Stomach (tissue), 4 donors: ENCODE measurements at regions not wholly inside any gene's neighbourhood (a gene's known extent, or its start where the extent isn't known, plus 50 kb on each side); places are given as distances from the start of the nearest gene placed in this dataset.

Source experiments
- CTCF ChIP-seq, 7 experiments: fragments of 450-650 bp in 4 of 7; fragments of 200-600 bp in 3 of 7; sonication (generic) in 3 of 7; IDR thresholded peaks; one replicate each; pipeline ENCODE4 v1.5.1; 2016 to 2019; ENCODE audit warnings: antibody characterized with exemption in 7 of 7, control low read depth in 2 of 7, mild to moderate bottlenecking in 1 of 7
- POLR2A ChIP-seq, 4 donors: fragments of 450-650 bp; IDR thresholded peaks; one replicate each; pipeline ENCODE4 v1.6.1; 2016; ENCODE audit warnings: antibody characterized with exemption in 4 of 4, control low read depth in 2 of 4, mild to moderate bottlenecking in 1 of 4, moderate library complexity in 1 of 4
- POLR2AphosphoS5 ChIP-seq, 3 donors: sonication (generic); formaldehyde crosslinking; IDR thresholded peaks; one replicate each; pipeline ENCODE4 v1.6.1; 2016; ENCODE audit warnings: antibody characterized with exemption in 3 of 3

DNA sequence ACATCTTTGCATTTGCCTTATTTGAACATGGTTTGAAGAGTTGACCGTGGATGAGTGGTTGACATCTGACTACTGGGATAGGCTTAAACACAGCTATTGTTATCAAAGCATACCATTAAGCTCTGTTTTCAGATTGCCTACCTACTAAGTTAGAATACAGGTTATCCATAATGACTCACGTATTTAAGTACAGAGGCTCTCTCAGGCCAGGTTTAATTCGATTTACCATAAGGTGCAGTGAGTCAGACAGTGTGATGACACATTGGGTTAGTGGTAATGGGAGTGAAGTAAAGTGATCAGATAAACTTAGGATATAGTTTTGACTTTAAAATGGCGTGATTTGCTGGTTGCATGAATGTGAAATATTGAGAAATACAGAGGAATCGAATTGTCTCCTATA, 732.0 kb upstream of the CTNND2 start:
- no peak for TF ChIP-seq POLR2A (IDR thresholded peaks at IDR 0.05)
- no peak for TF ChIP-seq POLR2AphosphoS5 (IDR thresholded peaks at IDR 0.05)
- TF ChIP-seq CTCF (IDR thresholded peaks at IDR 0.05) = no peak
